Activated CD4-positive, alpha-beta T cell treated with anti-CD3 and anti-CD28 coated beads for 24 hours (primary cell): ENCODE measurements at regions not wholly inside any gene's neighbourhood (a gene's known extent, or its start where the extent isn't known, plus 50 kb on each side); places are given as distances from the start of the nearest gene placed in this dataset.

Source experiments
- DNase-seq, 2 donors: peaks; one replicate each; pipeline ENCODE4 v3.0.0-alpha.2; 2020; ENCODE audit warnings: low read depth in 2 of 2

GRCh38 chr5:33321026-33321425, 119.7 kb upstream of the TARS1 start:
- DNase-seq = no peak

GRCh38 chr5:33322632-33323031, 118.1 kb upstream of the TARS1 start:
- no peak for DNase-seq

- DNase-seq = no peak
Observed at GRCh38 chr5:33324667-33325307, 116.0 kb upstream of the TARS1 start.

- DNase-seq = no peak
Observed at GRCh38 chr5:33328818-33329217, 111.9 kb upstream of the TARS1 start.

GRCh38 chr5:33329891-33330290, 110.9 kb upstream of the TARS1 start:
- no peak for DNase-seq

GRCh38 chr5:33330426-33330825, 110.3 kb upstream of the TARS1 start:
- DNase-seq = no peak

- DNase-seq = no peak
Observed at GRCh38 chr5:33330992-33331391, 109.8 kb upstream of the TARS1 start.

- DNase-seq = no peak
Observed at GRCh38 chr5:33332804-33333203, 108.0 kb upstream of the TARS1 start.

- no peak for DNase-seq
Observed at GRCh38 chr5:33334829-33335228, 105.9 kb upstream of the TARS1 start.

GRCh38 chr5:33336891-33337636, 103.7 kb upstream of the TARS1 start:
- DNase-seq = no peak

- no peak for DNase-seq
Observed at GRCh38 chr5:33337637-33337992, 103.2 kb upstream of the TARS1 start.

GRCh38 chr5:33338336-33339110, 102.2 kb upstream of the TARS1 start:
- no peak for DNase-seq

- DNase-seq = no peak
Observed at GRCh38 chr5:33339413-33339812, 101.4 kb upstream of the TARS1 start.

GRCh38 chr5:33340195-33340594, 100.6 kb upstream of the TARS1 start:
- no peak for DNase-seq

- no peak for DNase-seq
Observed at GRCh38 chr5:33341351-33341750, 99.4 kb upstream of the TARS1 start.

- DNase-seq = no peak
Observed at GRCh38 chr5:33343676-33344327, 97.0 kb upstream of the TARS1 start.

- no peak for DNase-seq
Observed at GRCh38 chr5:33346534-33346933, 94.2 kb upstream of the TARS1 start.

GRCh38 chr5:33361781-33362180, 79.0 kb upstream of the TARS1 start:
- no peak for DNase-seq

GRCh38 chr5:33362915-33363314, 77.8 kb upstream of the TARS1 start:
- no peak for DNase-seq

- no peak for DNase-seq
Observed at GRCh38 chr5:33363537-33363936, 77.2 kb upstream of the TARS1 start.

GRCh38 chr5:33364406-33364805, 76.4 kb upstream of the TARS1 start:
- no peak for DNase-seq

GRCh38 chr5:33367416-33367815, 73.3 kb upstream of the TARS1 start:
- no peak for DNase-seq
